ENCODE measurements at regions not wholly inside any gene's neighbourhood (a gene's known extent, or its start where the extent isn't known, plus 50 kb on each side); places are given as distances from the start of the nearest gene placed in this dataset.

GRCh38 chr9:34899535-34900158 is 58.4 kb upstream of the PHF24 start:
- TF ChIP-seq EZH2 (IDR thresholded peaks at IDR 0.05; ENCODE audit: borderline replicate concordance, low read length) = no peak
- TF ChIP-seq CTCF (IDR thresholded peaks at IDR 0.05; ENCODE audit: low read length) = peak; percentile 78
